Testis (tissue), 2 donors: ENCODE measurements at regions not wholly inside any gene's neighbourhood (a gene's known extent, or its start where the extent isn't known, plus 50 kb on each side); places are given as distances from the start of the nearest gene placed in this dataset.

Experiments used
- DNase-seq: peaks from one replicate; pipeline ENCODE4 v3.0.0-alpha.2; 2019
- H3K27ac ChIP-seq, 2 donors: fragments of 200-600 bp; sonication (generic); one replicate each; pipeline ENCODE4 v1.5.1; 2019
- H3K27me3 ChIP-seq: fragments of 200-600 bp; sonication (generic); one replicate; pipeline ENCODE4 v1.5.1; 2019
- H3K36me3 ChIP-seq: fragments of 200-600 bp; sonication (generic); one replicate; pipeline ENCODE4 v1.5.1; 2017; ENCODE audit warnings: low read depth; ENCODE audit errors: missing control alignments
- H3K4me1 ChIP-seq: fragments of 200-600 bp; sonication (generic); one replicate; pipeline ENCODE4 v1.5.1; 2019
- H3K4me3 ChIP-seq, 2 donors: fragments of 200-600 bp; sonication (generic); one replicate each; pipeline ENCODE4 v1.5.1; 2017 to 2019
- H3K9me3 ChIP-seq: fragments of 200-600 bp; sonication (generic); one replicate; pipeline ENCODE4 v1.5.1; 2017
- CTCF ChIP-seq, 3 experiments: fragments of 450-650 bp in 2 of 3; fragments of 200-600 bp in 1 of 3; sonication (generic) in 1 of 3; IDR thresholded peaks; one replicate each; pipeline ENCODE4 v1.5.1; 2016 to 2019; ENCODE audit warnings: antibody characterized with exemption in 3 of 3, mild to moderate bottlenecking in 2 of 3, moderate library complexity in 1 of 3
- POLR2A ChIP-seq: fragments of 450-650 bp; IDR thresholded peaks from one replicate; pipeline ENCODE4 v1.6.1; 2017; ENCODE audit warnings: antibody characterized with exemption, mild to moderate bottlenecking, moderate library complexity
- WGBS, 2 donors: methylation state at CpG; one replicate each; pipeline ENCODE4 v1.1.5; 2018; 5-methylcytosine and 5-hydroxymethylcytosine counted together
- intact Hi-C: fragments of 100-400 bp; cut with DNase I; formaldehyde crosslinking; loops from one replicate; pipeline ENCODE4 v1.15.1; 2023; ENCODE audit warnings: low total_unique reads

- H3K4me3 ChIP-seq = no peak overlapping the region
- TF ChIP-seq CTCF (IDR thresholded peaks at IDR 0.05) (no peak), POLR2A (no peak)
- H3K4me1 ChIP-seq = peaks cover 3% of the 10 kb centered on the region
- peak overlapping the region; percentile 36 to 51 for H3K27ac ChIP-seq
- H3K9me3 ChIP-seq = no peaks in the 10 kb centered on the region
- H3K27me3 ChIP-seq = no peaks in the 10 kb centered on the region
- H3K36me3 ChIP-seq = no peaks in the 10 kb centered on the region
- intact Hi-C loops = no loop called here
- DNase-seq = peak; percentile 75
- 29 to 45% methylated on average over 3 of the region's 3 CpGs for WGBS, 2 donors
Observed at GRCh38 chr6:87762116-87762515, 60.1 kb upstream of the AKIRIN2 start.

GRCh38 chr6:87757792-87758191, 55.8 kb upstream of the AKIRIN2 start:
- Histone ChIP-seq H3K4me3 (no peak overlapping the region), H3K9me3 (no peaks in the 10 kb centered on the region), H3K4me1 (peaks cover 17% of the 10 kb centered on the region), H3K36me3 (no peaks in the 10 kb centered on the region), H3K27ac (peak overlapping the region in 1 of 2 donors; percentile 50), H3K27me3 (no peaks in the 10 kb centered on the region)
- TF ChIP-seq CTCF (IDR thresholded peaks at IDR 0.05) (no peak), POLR2A (no peak)
- intact Hi-C loops = no loop called here
- 90 to 97% methylated on average over 3 of the region's 3 CpGs for WGBS, 2 donors
- DNase-seq = no peak

GRCh38 chr6:87756858-87757257, 54.8 kb upstream of the AKIRIN2 start:
- no peaks in the 10 kb centered on the region for H3K27me3 ChIP-seq
- no peaks in the 10 kb centered on the region for H3K9me3 ChIP-seq
- 38 to 44% methylated on average over 2 of the region's 2 CpGs for WGBS, 2 donors
- DNase-seq = no peak
- intact Hi-C loops = no loop called here
- H3K27ac ChIP-seq = no peak overlapping the region
- no peak overlapping the region for H3K4me3 ChIP-seq
- peaks cover 17% of the 10 kb centered on the region for H3K4me1 ChIP-seq
- TF ChIP-seq POLR2A (no peak), CTCF (IDR thresholded peaks at IDR 0.05) (no peak)
- H3K36me3 ChIP-seq = no peaks in the 10 kb centered on the region

GRCh38 chr6:87755708-87756671, 54.0 kb upstream of the AKIRIN2 start:
- no peaks in the 10 kb centered on the region for H3K36me3 ChIP-seq
- H3K4me1 ChIP-seq = peaks cover 17% of the 10 kb centered on the region
- H3K9me3 ChIP-seq = no peaks in the 10 kb centered on the region
- H3K27me3 ChIP-seq = no peaks in the 10 kb centered on the region
- intact Hi-C loops = no loop called here
- no peak overlapping the region for H3K27ac ChIP-seq
- peak; percentile 38 for DNase-seq
- TF ChIP-seq CTCF (IDR thresholded peaks at IDR 0.05) (no peak), POLR2A (no peak)
- no peak overlapping the region for H3K4me3 ChIP-seq
- 29 to 43% methylated on average over 7 of the region's 7 CpGs for WGBS, 2 donors
